GM18951 (cell line): ENCODE measurements at regions not wholly inside any gene's neighbourhood (a gene's known extent, or its start where the extent isn't known, plus 50 kb on each side); places are given as distances from the start of the nearest gene placed in this dataset.

Source experiments
- POLR2A ChIP-seq: IDR thresholded peaks from 4 replicates; pipeline ENCODE4 v1.6.1; 2011; ENCODE audit warnings: mild to moderate bottlenecking; ENCODE audit not compliant: insufficient read length, insufficient read depth; ENCODE audit errors: extremely low read depth
- in situ Hi-C: fragments of 300-500 bp; cut with MboI; formaldehyde crosslinking; loops from one replicate; pipeline ENCODE4 v1.12.0; 2022; ENCODE audit warnings: low sequenced_read_pairs, mixed read lengths, inconsistent platforms; ENCODE audit not compliant: unreplicated experiment

- in situ Hi-C loops = no loop called here
These were observed 189.3 kb upstream of the SP4 start for GRCh38 chr7:21238400-21239116.

GRCh38 chr7:21243265-21243664, 184.6 kb upstream of the SP4 start:
- in situ Hi-C loops = loop anchor here (10.0 kb wide), 1 partner anchor 468 kb away; no protein-coding TSS in a partner anchor

More at GRCh38 chr7:21238400-21239116, 189.3 kb upstream of the SP4 start:
- no peak for TF ChIP-seq POLR2A

GRCh38 chr7:21251151-21251800, 176.6 kb upstream of the SP4 start:
- TF ChIP-seq POLR2A = no peak
- in situ Hi-C loops = loop anchor here (25.0 kb wide), 2 partner anchors 511 to 761 kb away; no protein-coding TSS in a partner anchor

More at GRCh38 chr7:21243265-21243664, 184.6 kb upstream of the SP4 start:
- TF ChIP-seq POLR2A = no peak

GRCh38 chr7:21253740-21254687, 173.9 kb upstream of the SP4 start:
- in situ Hi-C loops = loop anchor here (25.0 kb wide), 2 partner anchors 508 to 758 kb away; no protein-coding TSS in a partner anchor
- no peak for TF ChIP-seq POLR2A

GRCh38 chr7:21256310-21256877, 171.5 kb upstream of the SP4 start:
- TF ChIP-seq POLR2A = no peak
- in situ Hi-C loops = loop anchor here (25.0 kb wide), 2 partner anchors 506 to 756 kb away; no protein-coding TSS in a partner anchor

GRCh38 chr7:21260939-21261338, 166.9 kb upstream of the SP4 start:
- in situ Hi-C loops = loop anchor here (10.0 to 25.0 kb wide), 3 partner anchors 244 to 751 kb away; no protein-coding TSS in a partner anchor
- no peak for TF ChIP-seq POLR2A

GRCh38 chr7:21261627-21262594, 166.0 kb upstream of the SP4 start:
- no peak for TF ChIP-seq POLR2A
- in situ Hi-C loops = loop anchor here (10.0 to 25.0 kb wide), 3 partner anchors 243 to 750 kb away; no protein-coding TSS in a partner anchor

- TF ChIP-seq POLR2A = no peak
- in situ Hi-C loops = loop anchor here (10.0 to 25.0 kb wide), 3 partner anchors 236 to 743 kb away; no protein-coding TSS in a partner anchor
These were observed 158.9 kb upstream of the SP4 start for GRCh38 chr7:21269021-21269420.

GRCh38 chr7:21276471-21277035, 151.3 kb upstream of the SP4 start:
- no peak for TF ChIP-seq POLR2A
- in situ Hi-C loops = no loop called here

GRCh38 chr7:21278944-21279343, 148.9 kb upstream of the SP4 start:
- in situ Hi-C loops = no loop called here
- TF ChIP-seq POLR2A = no peak

GRCh38 chr7:21281193-21281592, 146.7 kb upstream of the SP4 start:
- in situ Hi-C loops = no loop called here
- TF ChIP-seq POLR2A = no peak
